ENCODE measurements at regions not wholly inside any gene's neighbourhood (a gene's known extent, or its start where the extent isn't known, plus 50 kb on each side); places are given as distances from the start of the nearest gene placed in this dataset.

DNA sequence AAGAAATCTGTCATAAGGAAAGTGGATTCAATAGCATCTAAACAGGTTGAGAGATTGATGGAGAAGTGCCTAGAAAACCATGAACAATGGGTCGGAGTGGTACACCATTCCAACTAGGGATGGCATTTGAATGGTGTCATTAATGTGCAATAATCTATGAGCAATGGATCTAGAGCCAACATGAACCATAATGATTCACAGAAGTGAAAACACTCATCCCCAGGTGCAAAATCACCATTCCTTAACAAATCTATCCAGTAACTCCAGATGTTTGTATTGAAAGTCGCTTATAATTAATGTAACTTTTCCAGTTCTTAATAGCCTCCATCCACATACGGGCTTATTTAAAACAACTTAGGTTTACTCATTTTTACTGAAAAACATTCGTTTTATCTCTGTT lies 201.3 kb upstream of the ADGRL4 start:
- H3K4me1 ChIP-seq (ENCODE audit: insufficient read depth, low read length, severe bottlenecking): no peaks in the 10 kb centered on the region
- TF ChIP-seq, protein P1, sequence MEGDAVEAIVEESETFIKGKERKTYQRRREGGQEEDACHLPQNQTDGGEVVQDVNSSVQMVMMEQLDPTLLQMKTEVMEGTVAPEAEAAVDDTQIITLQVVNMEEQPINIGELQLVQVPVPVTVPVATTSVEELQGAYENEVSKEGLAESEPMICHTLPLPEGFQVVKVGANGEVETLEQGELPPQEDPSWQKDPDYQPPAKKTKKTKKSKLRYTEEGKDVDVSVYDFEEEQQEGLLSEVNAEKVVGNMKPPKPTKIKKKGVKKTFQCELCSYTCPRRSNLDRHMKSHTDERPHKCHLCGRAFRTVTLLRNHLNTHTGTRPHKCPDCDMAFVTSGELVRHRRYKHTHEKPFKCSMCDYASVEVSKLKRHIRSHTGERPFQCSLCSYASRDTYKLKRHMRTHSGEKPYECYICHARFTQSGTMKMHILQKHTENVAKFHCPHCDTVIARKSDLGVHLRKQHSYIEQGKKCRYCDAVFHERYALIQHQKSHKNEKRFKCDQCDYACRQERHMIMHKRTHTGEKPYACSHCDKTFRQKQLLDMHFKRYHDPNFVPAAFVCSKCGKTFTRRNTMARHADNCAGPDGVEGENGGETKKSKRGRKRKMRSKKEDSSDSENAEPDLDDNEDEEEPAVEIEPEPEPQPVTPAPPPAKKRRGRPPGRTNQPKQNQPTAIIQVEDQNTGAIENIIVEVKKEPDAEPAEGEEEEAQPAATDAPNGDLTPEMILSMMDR (IDR thresholded peaks at IDR 0.05; ENCODE audit: low read length): no peak
- no peak for TF ChIP-seq EZH2 (IDR thresholded peaks at IDR 0.05; ENCODE audit: borderline replicate concordance, low read length)
- no peak overlapping the region for H2AFZ ChIP-seq (ENCODE audit: low read length)
- no peak overlapping the region for H3K4me2 ChIP-seq (ENCODE audit: low read length)
- no peaks in the 10 kb centered on the region for H3K79me2 ChIP-seq (ENCODE audit: insufficient read depth, low read length)
- no peaks in the 10 kb centered on the region for H3K9me2 ChIP-seq (ENCODE audit: low read depth, low read length)
- no peaks in the 10 kb centered on the region for H3K9me3 ChIP-seq (ENCODE audit: low read length)
- H3F3A ChIP-seq (ENCODE audit: insufficient read depth, low read length): no peaks in the 10 kb centered on the region
- H3K27ac ChIP-seq (ENCODE audit: low read depth, low read length, poor library complexity, severe bottlenecking): no peak overlapping the region
- no peaks in the 10 kb centered on the region for H3K36me3 ChIP-seq (ENCODE audit: insufficient read depth, low read length)
- no peak overlapping the region for H3K4me3 ChIP-seq (ENCODE audit: low read depth, low read length, poor library complexity, severe bottlenecking)
- no peak overlapping the region for H3K9ac ChIP-seq (ENCODE audit: low read length)
- H4K20me1 ChIP-seq (ENCODE audit: insufficient read depth, low read length): no peaks in the 10 kb centered on the region
- no peaks in the 10 kb centered on the region for H3K27me3 ChIP-seq (ENCODE audit: insufficient read depth, low read length)

- no peaks in the 10 kb centered on the region for H3F3A ChIP-seq (ENCODE audit: insufficient read depth, low read length)
- H3K9me3 ChIP-seq (ENCODE audit: low read length): no peaks in the 10 kb centered on the region
- no peaks in the 10 kb centered on the region for H4K20me1 ChIP-seq (ENCODE audit: insufficient read depth, low read length)
- no peaks in the 10 kb centered on the region for H3K9me2 ChIP-seq (ENCODE audit: low read depth, low read length)
- H3K4me2 ChIP-seq (ENCODE audit: low read length): no peak overlapping the region
- H3K4me1 ChIP-seq (ENCODE audit: insufficient read depth, low read length, severe bottlenecking): no peaks in the 10 kb centered on the region
- no peak for TF ChIP-seq EZH2 (IDR thresholded peaks at IDR 0.05; ENCODE audit: borderline replicate concordance, low read length)
- TF ChIP-seq, protein P1 (IDR thresholded peaks at IDR 0.05; ENCODE audit: low read length): no peak
- no peak overlapping the region for H3K27ac ChIP-seq (ENCODE audit: low read depth, low read length, poor library complexity, severe bottlenecking)
- H3K9ac ChIP-seq (ENCODE audit: low read length): no peak overlapping the region
- no peaks in the 10 kb centered on the region for H3K36me3 ChIP-seq (ENCODE audit: insufficient read depth, low read length)
- H3K79me2 ChIP-seq (ENCODE audit: insufficient read depth, low read length): no peaks in the 10 kb centered on the region
- no peaks in the 10 kb centered on the region for H3K27me3 ChIP-seq (ENCODE audit: insufficient read depth, low read length)
- no peak overlapping the region for H3K4me3 ChIP-seq (ENCODE audit: low read depth, low read length, poor library complexity, severe bottlenecking)
- H2AFZ ChIP-seq (ENCODE audit: low read length): no peak overlapping the region
Measured at GRCh38 chr1:79207331-79207730, 200.8 kb upstream of the ADGRL4 start.

DNA sequence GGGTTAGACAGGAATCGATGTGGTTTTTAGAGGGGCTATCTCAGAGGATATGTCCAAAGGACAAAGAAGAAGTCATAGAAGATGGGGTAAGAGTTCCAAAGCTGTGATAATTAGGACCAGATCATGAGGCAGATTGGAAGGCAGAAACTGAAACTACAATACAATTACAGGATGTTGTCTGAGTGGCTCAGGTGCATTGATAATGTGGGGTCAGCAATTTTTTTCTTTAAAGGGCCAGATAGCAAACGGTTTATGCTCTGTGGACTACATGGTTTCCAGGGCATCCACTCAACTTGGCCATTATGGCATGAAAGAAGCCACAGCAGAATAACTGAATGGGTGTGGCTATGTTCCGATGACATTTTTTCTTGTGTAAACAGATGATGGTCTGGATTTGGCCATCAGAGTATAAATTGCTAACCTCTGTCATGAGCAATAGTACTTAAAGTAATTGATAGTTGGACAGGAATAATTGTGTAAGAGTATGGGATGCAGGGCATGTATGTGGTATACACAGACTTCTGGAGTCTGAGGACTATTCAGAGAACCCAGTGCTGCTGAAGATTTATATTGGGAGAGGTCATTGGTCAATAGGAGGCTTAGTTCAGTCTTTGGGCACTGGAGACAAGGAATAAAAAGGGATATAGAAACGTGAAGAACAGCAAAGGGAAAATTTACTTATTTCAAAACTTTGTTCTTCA lies 198.4 kb upstream of the ADGRL4 start:
- TF ChIP-seq, protein P1 (IDR thresholded peaks at IDR 0.05; ENCODE audit: low read length): no peak
- no peak for TF ChIP-seq EZH2 (IDR thresholded peaks at IDR 0.05; ENCODE audit: borderline replicate concordance, low read length)
- Histone ChIP-seq H3K27me3 (ENCODE audit: insufficient read depth, low read length) (no peaks in the 10 kb centered on the region), H3K4me1 (ENCODE audit: insufficient read depth, low read length, severe bottlenecking) (no peaks in the 10 kb centered on the region), H3K9me2 (ENCODE audit: low read depth, low read length) (no peaks in the 10 kb centered on the region), H3K36me3 (ENCODE audit: insufficient read depth, low read length) (no peaks in the 10 kb centered on the region), H3K4me2 (ENCODE audit: low read length) (no peak overlapping the region), H3F3A (ENCODE audit: insufficient read depth, low read length) (no peaks in the 10 kb centered on the region), H3K27ac (ENCODE audit: low read depth, low read length, poor library complexity, severe bottlenecking) (no peak overlapping the region), H3K9ac (ENCODE audit: low read length) (no peak overlapping the region), H2AFZ (ENCODE audit: low read length) (no peak overlapping the region), H3K4me3 (ENCODE audit: low read depth, low read length, poor library complexity, severe bottlenecking) (no peak overlapping the region), H4K20me1 (ENCODE audit: insufficient read depth, low read length) (no peaks in the 10 kb centered on the region), H3K79me2 (ENCODE audit: insufficient read depth, low read length) (no peaks in the 10 kb centered on the region), H3K9me3 (ENCODE audit: low read length) (no peaks in the 10 kb centered on the region)
